ENCODE measurements at regions not wholly inside any gene's neighbourhood (a gene's known extent, or its start where the extent isn't known, plus 50 kb on each side); places are given as distances from the start of the nearest gene placed in this dataset.

- ATAC-seq (no peak), FAIRE-seq (no peak), DNase-seq (ENCODE audit: extremely low read depth in 1 of 4, low spot score in 3 of 4) (no peak)
- Histone ChIP-seq H3K27ac (ENCODE audit: extremely low read depth, low read depth, low read length) (no peak overlapping the region), H4K20me1 (replicated peaks; ENCODE audit: control insufficient read depth, insufficient read depth, low read length) (no peaks in the 10 kb centered on the region), H3K9ac (ENCODE audit: insufficient read depth in 1 of 2, low read depth in 2 of 2, low read length in 2 of 2) (no peak overlapping the region), H3K27me3 (ENCODE audit: control insufficient read depth in 2 of 2, insufficient read depth in 2 of 2, low read length in 2 of 2) (no peaks in the 10 kb centered on the region), H3K4me3 (no peak overlapping the region), H2AFZ (ENCODE audit: low read depth, low read length) (no peak overlapping the region), H3K9me3 (replicated peaks; ENCODE audit: control insufficient read depth, insufficient read depth, low read depth, low read length) (no peaks in the 10 kb centered on the region), H3K9me1 (ENCODE audit: control insufficient read depth, insufficient read depth, low read length) (no peaks in the 10 kb centered on the region), H3K4me2 (ENCODE audit: insufficient read depth, low read length) (no peak overlapping the region), H3K4me1 (replicated peaks in 1 of 2; ENCODE audit: control insufficient read depth in 2 of 2, insufficient read depth in 2 of 2, low read length in 2 of 2) (no peaks in the 10 kb centered on the region), H3K79me2 (ENCODE audit: control insufficient read depth, insufficient read depth, low read length) (no peaks in the 10 kb centered on the region), H3K36me3 (ENCODE audit: control insufficient read depth, insufficient read depth, low read length) (no peaks in the 10 kb centered on the region)
- TF ChIP-seq ATF7 (IDR thresholded peaks at IDR 0.05), result no peak
- no peak for TF ChIP-seq SIN3A (IDR thresholded peaks at IDR 0.05; ENCODE audit: borderline replicate concordance in 2 of 2, control insufficient read depth in 1 of 2, low read depth in 2 of 2, low read length in 2 of 2)
- TF ChIP-seq BRCA1 (IDR thresholded peaks at IDR 0.05), result no peak
- no peak for TF ChIP-seq BRCA1 (CRISPR knock-in tag; IDR thresholded peaks at IDR 0.05)
- TF ChIP-seq ZFPM2 (CRISPR knock-in tag; IDR thresholded peaks at IDR 0.05), result no peak
- TF ChIP-seq ZNF780A (CRISPR knock-in tag; IDR thresholded peaks at IDR 0.05), result no peak
- intact Hi-C loops (cut with micrococcal nuclease), result loop anchor here (10.0 kb wide), 1 partner anchor 548 kb away; no protein-coding TSS in a partner anchor
- in situ Hi-C loops (cut with MboI), result no loop called here
- POLR2A ChIA-PET, result no interaction called here
- CTCF ChIA-PET (ENCODE audit: low intra/inter-chr PET ratio), result no interaction called here
- WGBS (ENCODE audit: insufficient coverage, low coverage, missing lambda C conversion rate), result 28% methylated on average over 3 of the region's 3 CpGs
- no TSS peak for BruUV-seq (replicated peaks)
Observed at GRCh38 chr1:191897134-191897533, 261.1 kb upstream of the RGS18 start.

- POLR2A ChIA-PET, result interaction anchor here (0.8 to 1.0 kb wide), 2 partner anchors 9 to 12 kb away, joined by 3 to 4 read pairs; no protein-coding TSS in a partner anchor
- in situ Hi-C loops (cut with MboI), result no loop called here
- TF ChIP-seq ZNF57 (CRISPR knock-in tag; IDR thresholded peaks at IDR 0.05) (no peak), ZNF316 (IDR thresholded peaks at IDR 0.05) (no peak), HNRNPL (IDR thresholded peaks at IDR 0.05; ENCODE audit: low read depth, low read length) (no peak), HDAC1 (IDR thresholded peaks at IDR 0.05) (no peak), POLR2B (IDR thresholded peaks at IDR 0.05; ENCODE audit: low read depth, partially characterized antibody) (no peak), FUS (optimal IDR thresholded peaks at IDR 0.05; ENCODE audit: low read depth, low read length) (no peak), ZNF444 (CRISPR knock-in tag; IDR thresholded peaks at IDR 0.05) (no peak), HMGN3 (IDR thresholded peaks at IDR 0.05; ENCODE audit: borderline replicate concordance, extremely low read depth, insufficient read length, low read depth, low read length) (no peak), MTF1 (CRISPR knock-in tag; IDR thresholded peaks at IDR 0.05; ENCODE audit: borderline replicate concordance) (no peak), BRD4 (IDR thresholded peaks at IDR 0.05) (no peak), TCFL5 (CRISPR knock-in tag; conservative IDR thresholded peaks at IDR 0.05) (no peak), PCBP1 (IDR thresholded peaks at IDR 0.05; ENCODE audit: low read depth, low read length, poor library complexity, severe bottlenecking) (no peak)
- TF ChIP-seq, protein P1, sequence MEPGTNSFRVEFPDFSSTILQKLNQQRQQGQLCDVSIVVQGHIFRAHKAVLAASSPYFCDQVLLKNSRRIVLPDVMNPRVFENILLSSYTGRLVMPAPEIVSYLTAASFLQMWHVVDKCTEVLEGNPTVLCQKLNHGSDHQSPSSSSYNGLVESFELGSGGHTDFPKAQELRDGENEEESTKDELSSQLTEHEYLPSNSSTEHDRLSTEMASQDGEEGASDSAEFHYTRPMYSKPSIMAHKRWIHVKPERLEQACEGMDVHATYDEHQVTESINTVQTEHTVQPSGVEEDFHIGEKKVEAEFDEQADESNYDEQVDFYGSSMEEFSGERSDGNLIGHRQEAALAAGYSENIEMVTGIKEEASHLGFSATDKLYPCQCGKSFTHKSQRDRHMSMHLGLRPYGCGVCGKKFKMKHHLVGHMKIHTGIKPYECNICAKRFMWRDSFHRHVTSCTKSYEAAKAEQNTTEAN (CRISPR knock-in tag; IDR thresholded peaks at IDR 0.05), result no peak
Observed at GRCh38 chr1:191901651-191902050, 256.6 kb upstream of the RGS18 start.

More at GRCh38 chr1:191901651-191902050, 256.6 kb upstream of the RGS18 start:
- Histone ChIP-seq H3K27me3 (ENCODE audit: control insufficient read depth in 2 of 2, insufficient read depth in 2 of 2, low read length in 2 of 2) (no peaks in the 10 kb centered on the region), H3K36me3 (ENCODE audit: control insufficient read depth, insufficient read depth, low read length) (no peaks in the 10 kb centered on the region), H4K20me1 (replicated peaks; ENCODE audit: control insufficient read depth, insufficient read depth, low read length) (no peaks in the 10 kb centered on the region), H3K9me3 (replicated peaks; ENCODE audit: control insufficient read depth, insufficient read depth, low read depth, low read length) (no peaks in the 10 kb centered on the region), H3K4me1 (replicated peaks in 1 of 2; ENCODE audit: control insufficient read depth in 2 of 2, insufficient read depth in 2 of 2, low read length in 2 of 2) (no peaks in the 10 kb centered on the region), H3K27ac (ENCODE audit: extremely low read depth, low read depth, low read length) (no peak overlapping the region), H3K9me1 (ENCODE audit: control insufficient read depth, insufficient read depth, low read length) (no peaks in the 10 kb centered on the region), H3K79me2 (ENCODE audit: control insufficient read depth, insufficient read depth, low read length) (no peaks in the 10 kb centered on the region), H3K4me2 (ENCODE audit: insufficient read depth, low read length) (no peak overlapping the region), H3K4me3 (no peak overlapping the region), H2AFZ (ENCODE audit: low read depth, low read length) (peak overlapping the region; percentile 15; the same call in 1 of the 2 replicates), H3K9ac (ENCODE audit: insufficient read depth in 1 of 2, low read depth in 2 of 2, low read length in 2 of 2) (no peak overlapping the region)
- CTCF ChIA-PET (ENCODE audit: low intra/inter-chr PET ratio), result no interaction called here
- ATAC-seq, result no peak
- WGBS (ENCODE audit: insufficient coverage, low coverage, missing lambda C conversion rate), result 41% methylated on average over 7 of the region's 7 CpGs
- intact Hi-C loops (cut with micrococcal nuclease), result no loop called here
- DNase-seq (ENCODE audit: extremely low read depth in 1 of 4, low spot score in 3 of 4), result no peak
- BruUV-seq (replicated peaks), result no TSS peak
- no peak for FAIRE-seq
